HG03571 (cell line): ENCODE measurements at regions not wholly inside any gene's neighbourhood (a gene's known extent, or its start where the extent isn't known, plus 50 kb on each side); places are given as distances from the start of the nearest gene placed in this dataset.

Experiments used
- ATAC-seq: cut with Tn5 transposase; IDR thresholded peaks from one replicate; pipeline ENCODE4 v1.9.1; 2021; ENCODE audit not compliant: unreplicated experiment

DNA sequence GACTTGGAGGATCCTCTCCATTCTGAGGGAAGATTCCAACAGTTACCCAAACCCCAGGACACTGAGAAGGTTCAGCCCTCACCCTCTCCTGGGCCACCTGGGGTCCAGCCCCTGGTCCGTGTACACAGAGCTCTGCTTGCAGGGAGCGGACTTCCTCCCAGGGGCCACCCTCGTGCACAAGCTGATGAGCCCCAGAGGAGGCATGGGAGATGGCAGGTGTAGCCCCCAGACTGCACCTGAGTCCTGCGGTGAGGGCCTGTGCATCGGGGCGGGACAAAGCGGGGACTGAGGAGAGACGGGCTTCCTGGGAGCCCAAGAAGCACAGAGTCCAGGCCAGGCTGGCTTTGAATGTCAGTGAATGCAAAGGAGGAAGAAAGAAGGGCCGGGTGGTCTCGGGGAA is 1374.9 kb downstream of the BRD1 start:
- ATAC-seq = no peak

DNA sequence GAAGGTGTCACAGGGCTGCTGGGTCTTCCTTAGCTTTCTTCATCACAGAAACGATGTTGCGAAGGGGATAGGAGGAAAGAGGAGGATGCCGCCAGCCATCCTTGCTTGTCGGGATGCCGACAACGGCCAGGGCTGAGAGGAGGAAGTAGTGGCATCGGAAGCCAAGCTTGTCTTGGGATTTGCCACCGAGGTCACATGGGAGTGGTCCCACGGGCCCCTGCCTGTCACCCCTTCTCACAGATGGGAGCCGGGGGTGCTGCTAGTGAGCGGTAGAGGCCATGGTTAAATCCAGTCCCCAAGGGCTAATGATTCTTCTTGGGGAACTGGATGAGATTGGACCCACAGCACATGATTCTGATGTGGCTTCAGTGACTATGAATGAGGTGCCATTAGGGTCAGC is 1375.8 kb downstream of the BRD1 start:
- ATAC-seq = no peak

- no peak for ATAC-seq
These were observed 1377.4 kb downstream of the BRD1 start for GRCh38 chr22:48450188-48450825.

GRCh38 chr22:48449466-48450187 is 1378.0 kb downstream of the BRD1 start:
- ATAC-seq = no peak

DNA sequence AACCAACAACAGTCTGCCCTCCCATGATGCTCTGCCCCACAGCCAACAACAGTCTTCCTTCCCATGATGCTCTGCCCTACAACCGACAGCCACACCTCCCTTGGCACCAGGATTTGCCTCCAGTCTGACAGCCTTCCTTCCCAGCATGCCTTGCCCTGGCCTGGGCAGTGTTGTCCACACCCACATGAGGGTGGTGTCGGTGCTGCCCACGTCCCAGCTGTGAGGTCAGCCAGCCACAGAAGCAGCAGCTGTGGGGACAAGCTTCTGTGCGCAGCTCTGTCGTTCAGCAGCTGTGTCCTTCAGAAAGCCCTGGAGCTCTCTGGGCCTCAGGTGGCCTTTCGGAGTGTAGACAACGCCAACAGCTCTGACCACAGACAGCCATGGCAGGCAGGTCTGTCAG is 1378.9 kb downstream of the BRD1 start:
- ATAC-seq = no peak

GRCh38 chr22:48445113-48445827 is 1382.4 kb downstream of the BRD1 start:
- ATAC-seq = no peak

- ATAC-seq = no peak
These were observed 1383.2 kb downstream of the BRD1 start for GRCh38 chr22:48444320-48445112.

DNA sequence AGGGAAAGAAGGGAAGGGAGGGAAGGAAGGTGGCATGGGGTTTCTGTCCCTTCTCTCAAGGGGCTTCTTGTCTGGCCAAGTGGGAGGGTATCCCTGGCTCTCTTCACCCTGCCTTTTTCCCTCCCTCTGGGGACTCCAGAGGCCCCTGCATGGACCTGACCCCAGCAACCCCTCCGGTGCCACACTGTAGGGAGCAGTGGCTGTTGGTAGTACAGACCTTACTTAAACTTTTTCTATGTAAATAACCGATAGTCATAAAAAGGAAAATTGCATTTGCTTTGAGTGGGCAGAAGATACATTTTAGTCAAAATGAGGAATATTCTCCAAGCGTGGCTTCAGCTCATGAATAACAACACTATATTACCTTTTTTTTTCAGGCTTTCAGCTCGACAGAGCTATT is 1384.0 kb downstream of the BRD1 start:
- ATAC-seq = no peak

GRCh38 chr22:48442663-48443062 is 1385.0 kb downstream of the BRD1 start:
- ATAC-seq = no peak

GRCh38 chr22:48441553-48441850 is 1386.2 kb downstream of the BRD1 start:
- ATAC-seq = no peak

DNA sequence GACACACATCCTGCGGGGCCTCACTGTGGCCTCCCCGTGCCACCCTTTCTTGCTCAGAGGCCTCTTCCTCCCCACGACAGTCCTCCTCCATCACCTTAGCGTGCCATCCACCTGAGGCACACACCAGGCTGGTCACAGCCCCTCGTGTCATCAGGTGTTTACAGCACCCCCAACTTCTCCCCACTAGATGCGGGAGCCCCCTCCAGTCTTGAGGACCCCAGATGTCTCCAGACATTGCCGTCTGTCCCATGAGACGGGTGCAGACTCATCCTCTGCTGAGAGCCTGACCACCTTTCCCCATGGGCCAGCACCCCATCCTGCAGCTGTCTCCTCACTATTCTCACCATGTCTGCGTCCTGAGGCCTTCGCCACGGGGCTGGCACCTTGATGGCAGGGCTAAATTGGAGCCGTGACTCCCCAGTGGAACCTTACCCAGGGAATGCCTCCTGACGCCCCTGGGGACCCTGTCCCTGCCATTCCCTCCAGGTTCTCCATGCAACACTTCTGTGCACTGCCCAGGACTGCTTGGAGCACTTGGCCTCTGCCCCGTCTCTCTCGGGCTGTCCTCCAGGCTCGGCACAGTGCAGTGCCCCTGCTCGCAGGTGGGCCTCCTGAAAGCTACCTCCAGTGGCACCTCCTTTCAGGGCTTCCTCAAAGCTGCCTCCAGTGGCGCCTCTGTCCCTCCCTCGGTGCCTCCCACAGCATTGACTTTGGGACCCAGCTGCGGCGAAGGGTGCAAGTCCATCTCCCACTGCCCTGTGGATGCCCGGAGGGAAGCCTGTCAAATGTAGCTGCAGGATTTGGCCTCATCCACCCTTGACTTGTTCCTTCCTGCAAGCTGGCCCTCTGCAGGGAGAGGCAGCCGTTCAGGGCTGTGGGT is 1386.8 kb downstream of the BRD1 start:
- no peak for ATAC-seq

- no peak for ATAC-seq
These were observed 1387.5 kb downstream of the BRD1 start for GRCh38 chr22:48440176-48440575.

DNA sequence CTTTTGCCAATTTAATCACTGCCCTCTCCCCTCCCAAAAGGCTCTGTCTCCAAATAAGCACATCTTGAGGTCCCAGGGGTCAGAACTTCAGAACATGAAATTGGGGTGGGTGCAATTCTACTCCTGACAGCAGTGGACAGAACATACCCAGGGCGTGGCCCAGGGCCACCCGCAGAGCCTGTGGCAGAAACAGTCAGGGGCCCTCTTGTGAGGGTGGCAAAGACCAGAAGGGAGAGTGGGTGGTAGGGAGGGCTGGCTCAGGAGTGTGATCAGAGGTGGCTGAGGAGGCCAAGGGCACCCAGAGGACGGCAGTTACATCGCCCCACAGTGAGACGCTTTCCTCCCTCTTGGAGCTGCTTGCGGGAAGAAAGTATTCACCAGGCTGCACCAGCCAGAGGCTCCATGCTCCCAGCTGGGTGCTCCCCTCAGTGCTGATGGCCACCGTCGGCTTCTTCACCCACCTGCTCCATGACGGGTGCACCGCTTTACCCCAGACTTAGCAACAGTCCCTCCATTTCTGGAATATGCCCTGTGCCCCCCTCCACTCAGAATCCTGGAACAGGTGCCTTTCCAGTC is 1388.0 kb downstream of the BRD1 start:
- no peak for ATAC-seq

DNA sequence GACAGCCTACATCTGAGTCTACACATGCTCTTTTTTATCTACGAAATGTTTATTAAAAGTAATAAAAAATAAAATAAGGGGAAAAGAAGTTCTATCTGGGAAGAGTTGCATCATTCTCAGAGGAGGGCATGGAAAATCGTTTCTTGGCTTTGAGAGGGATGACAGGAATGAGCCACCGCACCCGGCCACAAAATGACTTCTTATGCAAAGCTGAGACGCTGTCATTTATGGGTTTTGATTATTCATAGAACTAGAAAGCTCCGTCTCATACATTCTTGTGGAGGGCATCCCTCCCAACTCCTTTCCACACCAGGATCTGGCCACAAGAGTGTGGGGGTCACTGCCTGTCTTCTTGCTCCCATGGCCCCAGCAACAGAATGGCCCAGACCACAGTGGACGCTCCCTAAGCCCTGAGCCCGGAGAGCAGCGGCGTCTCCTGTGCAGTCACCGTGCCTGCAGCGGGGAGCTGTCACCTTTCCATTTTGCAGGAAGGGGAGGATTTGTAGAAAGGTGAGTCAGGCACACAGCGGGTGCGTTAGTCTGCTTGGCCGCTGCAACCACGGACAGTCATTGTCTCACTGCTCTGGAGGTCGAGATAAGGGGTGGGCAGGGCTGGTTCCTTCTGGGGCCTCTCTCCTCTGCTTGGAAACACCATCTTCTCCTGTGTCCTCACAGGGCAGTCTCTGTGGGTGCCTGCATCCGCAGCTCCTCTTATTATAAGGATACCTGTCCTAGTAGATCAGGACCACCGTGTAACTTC is 1388.7 kb downstream of the BRD1 start:
- no peak for ATAC-seq

DNA sequence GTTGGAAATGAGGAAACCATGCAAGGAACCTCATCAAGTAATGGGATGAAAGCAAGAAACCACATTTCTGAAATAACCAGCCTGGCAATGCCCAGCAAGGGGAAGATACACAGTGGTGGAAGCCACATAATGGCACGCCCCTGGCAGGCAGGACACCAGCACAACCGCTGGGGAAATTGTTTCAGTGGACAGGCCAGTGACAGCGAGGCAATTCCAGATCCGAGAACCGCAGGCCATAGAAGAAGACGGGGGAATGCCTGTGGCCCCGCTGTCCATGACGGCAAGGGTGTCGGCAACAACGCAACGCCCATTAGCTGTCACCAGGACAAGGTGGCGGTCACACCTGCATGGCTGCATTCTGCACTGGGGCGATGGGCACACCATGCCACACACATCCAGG is 1389.6 kb downstream of the BRD1 start:
- ATAC-seq = no peak

DNA sequence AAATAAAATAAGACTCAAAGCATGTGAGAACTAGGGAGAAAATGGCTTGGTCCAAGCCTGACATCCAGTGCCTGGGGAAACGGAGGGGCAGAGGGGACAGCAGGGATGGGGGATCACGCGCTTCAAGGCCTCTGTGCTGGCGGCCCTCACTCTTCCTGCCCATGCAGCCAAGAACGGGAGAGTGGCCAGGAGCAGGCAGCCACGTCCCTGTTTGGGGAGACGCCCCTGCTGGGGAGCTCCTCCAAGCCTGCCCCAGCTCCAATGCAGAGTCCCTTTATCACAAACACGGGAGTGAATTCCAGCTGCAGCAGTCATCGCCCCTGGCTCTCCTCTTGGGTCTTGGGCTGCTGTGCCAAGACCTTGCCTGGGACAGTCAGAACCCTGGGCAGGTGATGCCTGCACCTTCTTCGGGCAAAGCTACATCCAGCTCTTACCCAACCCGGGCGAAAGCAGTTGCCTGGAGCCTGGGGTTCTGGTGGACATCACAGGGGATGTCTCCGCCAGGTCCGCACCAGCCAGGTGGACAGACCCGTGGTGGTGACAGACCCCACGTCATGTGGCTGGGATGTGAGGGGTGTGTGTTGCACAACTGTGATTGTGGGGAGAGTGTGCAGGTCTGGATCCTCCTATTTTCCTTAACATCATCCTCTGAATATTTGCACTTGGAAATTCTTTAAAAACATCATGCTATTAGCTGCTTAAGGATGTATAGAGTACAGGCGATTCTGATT is 1391.3 kb downstream of the BRD1 start:
- ATAC-seq = no peak

- ATAC-seq = no peak
These were observed 1392.8 kb downstream of the BRD1 start for GRCh38 chr22:48434868-48435250.

DNA sequence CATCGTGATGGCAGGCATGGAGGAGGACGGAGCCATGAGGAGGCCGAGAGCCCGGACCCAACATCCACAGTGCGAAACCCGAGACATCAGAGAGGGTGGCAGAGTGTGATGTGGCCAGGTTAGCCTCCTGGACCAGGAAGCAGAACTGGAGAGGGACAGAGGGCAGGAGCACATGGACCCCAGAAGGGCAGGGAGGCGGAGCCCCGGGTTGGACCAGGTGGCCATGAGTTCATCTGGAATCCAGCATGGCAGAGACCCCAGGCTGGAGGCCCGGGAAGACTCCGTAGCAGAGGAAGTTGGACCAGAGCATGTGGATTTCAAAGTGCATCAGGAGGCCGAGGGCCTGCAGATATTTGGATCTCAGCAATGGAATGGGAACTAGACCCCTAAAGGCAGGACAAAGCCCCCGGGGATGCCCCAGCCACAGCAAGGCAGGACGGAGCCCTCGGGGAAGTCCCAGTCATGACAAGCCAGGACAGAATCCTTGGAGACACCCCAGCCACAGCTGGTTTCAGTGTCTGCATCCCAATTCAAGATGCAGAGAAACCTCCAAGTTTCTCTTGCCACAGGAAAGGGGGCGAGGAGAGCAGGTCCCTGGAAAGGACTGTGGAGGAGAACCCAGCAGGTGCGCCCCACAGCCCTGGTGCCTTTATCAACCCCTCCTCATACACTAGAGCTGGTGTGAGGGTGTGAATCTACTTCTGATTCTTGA is 1393.4 kb downstream of the BRD1 start:
- no peak for ATAC-seq
